H9 (cell line): ENCODE measurements at regions not wholly inside any gene's neighbourhood (a gene's known extent, or its start where the extent isn't known, plus 50 kb on each side); places are given as distances from the start of the nearest gene placed in this dataset.

Experiments
- DNase-seq: peaks from one replicate; pipeline ENCODE4 v3.0.0-alpha.2; 2017
- H2AFZ ChIP-seq: one replicate; pipeline ENCODE4 v1.6.1; 2013; ENCODE audit warnings: mild to moderate bottlenecking, low read length, control low read depth, moderate library complexity
- H2AK5ac ChIP-seq: 2 replicates; pipeline ENCODE4 v1.6.1; 2013; ENCODE audit warnings: low read length, control low read depth, mixed read lengths; ENCODE audit not compliant: insufficient read length
- H2BK120ac ChIP-seq: one replicate; pipeline ENCODE4 v1.6.1; 2013; ENCODE audit warnings: low read depth, mild to moderate bottlenecking, low read length, control low read depth, inconsistent platforms; ENCODE audit not compliant: poor library complexity, severe bottlenecking
- H2BK12ac ChIP-seq: 2 replicates; pipeline ENCODE4 v1.6.1; 2013; ENCODE audit warnings: low read length, control low read depth, mixed read lengths, low read depth; ENCODE audit not compliant: insufficient read length
- H2BK15ac ChIP-seq: 2 replicates; pipeline ENCODE4 v1.6.1; 2013; ENCODE audit warnings: low read depth, low read length, control low read depth
- H2BK20ac ChIP-seq: one replicate; pipeline ENCODE4 v1.6.1; 2013; ENCODE audit warnings: low read depth, mild to moderate bottlenecking, low read length, control low read depth, inconsistent platforms; ENCODE audit not compliant: poor library complexity, severe bottlenecking
- H2BK5ac ChIP-seq: 2 replicates; pipeline ENCODE4 v1.6.1; 2013; ENCODE audit warnings: low read length, control low read depth, mixed read lengths; ENCODE audit not compliant: insufficient read length
- H3K14ac ChIP-seq: 2 replicates; pipeline ENCODE4 v1.6.1; 2013; ENCODE audit warnings: low read length, control low read depth; ENCODE audit not compliant: insufficient read depth
- H3K18ac ChIP-seq: 2 replicates; pipeline ENCODE4 v1.6.1; 2013; ENCODE audit warnings: low read depth, mild to moderate bottlenecking, mixed read lengths, low read length, control low read depth; ENCODE audit not compliant: insufficient read length
- H3K23ac ChIP-seq: 2 replicates; pipeline ENCODE4 v1.6.1; 2013; ENCODE audit warnings: low read length, control low read depth, mixed read lengths, low read depth; ENCODE audit not compliant: insufficient read length
- H3K23me2 ChIP-seq: 2 replicates; pipeline ENCODE4 v1.6.1; 2013; ENCODE audit warnings: low read depth, mild to moderate bottlenecking, mixed read lengths, low read length, control low read depth; ENCODE audit not compliant: insufficient read length, poor library complexity, severe bottlenecking
- H3K27ac ChIP-seq: 2 replicates; pipeline ENCODE4 v1.5.1; 2013; ENCODE audit warnings: low read length, control low read depth, mixed read lengths, low read depth; ENCODE audit not compliant: insufficient read length
- H3K27me3 ChIP-seq: 2 replicates; pipeline ENCODE4 v1.6.1; 2013; ENCODE audit warnings: low read length, control low read depth, inconsistent platforms; ENCODE audit not compliant: insufficient read depth
- H3K4ac ChIP-seq: 2 replicates; pipeline ENCODE4 v1.6.1; 2013; ENCODE audit warnings: low read depth, mild to moderate bottlenecking, control low read depth, inconsistent platforms, low read length, moderate library complexity
- H3K4me1 ChIP-seq: 2 replicates; pipeline ENCODE4 v1.6.1; 2013; ENCODE audit warnings: low read length, control low read depth, inconsistent platforms; ENCODE audit not compliant: insufficient read depth
- H3K4me2 ChIP-seq: 2 replicates; pipeline ENCODE4 v1.6.1; 2013; ENCODE audit warnings: low read length, control low read depth, mixed read lengths; ENCODE audit not compliant: insufficient read length, insufficient read depth
- H3K56ac ChIP-seq: 2 replicates; pipeline ENCODE4 v1.6.1; 2013; ENCODE audit warnings: low read depth, mild to moderate bottlenecking, mixed read lengths, low read length, control low read depth; ENCODE audit not compliant: insufficient read length
- H3K79me1 ChIP-seq: 2 replicates; pipeline ENCODE4 v1.6.1; 2013; ENCODE audit warnings: low read depth, mild to moderate bottlenecking, moderate library complexity, low read length, control low read depth, inconsistent platforms; ENCODE audit not compliant: insufficient read depth, poor library complexity, severe bottlenecking
- H3K79me2 ChIP-seq: 2 replicates; pipeline ENCODE4 v1.6.1; 2013; ENCODE audit warnings: low read length, control low read depth, inconsistent platforms; ENCODE audit not compliant: insufficient read depth
- H3K9ac ChIP-seq: 2 replicates; pipeline ENCODE4 v1.6.1; 2013; ENCODE audit warnings: low read length, control low read depth, mixed read lengths; ENCODE audit not compliant: insufficient read length; ENCODE audit errors: extremely low read depth
- H3K9me3 ChIP-seq: one replicate; pipeline ENCODE4 v1.6.1; 2013; ENCODE audit warnings: low read depth, low read length, inconsistent platforms; ENCODE audit not compliant: control insufficient read depth
- H3T11ph ChIP-seq: one replicate; pipeline ENCODE4 v1.6.1; 2013; ENCODE audit warnings: mild to moderate bottlenecking, low read length, control low read depth, inconsistent platforms
- H4K20me1 ChIP-seq: one replicate; pipeline ENCODE4 v1.6.1; 2013; ENCODE audit not compliant: control insufficient read depth, insufficient read length, insufficient read depth
- H4K5ac ChIP-seq: 2 replicates; pipeline ENCODE4 v1.6.1; 2013; ENCODE audit warnings: low read depth, mild to moderate bottlenecking, mixed read lengths, low read length, control low read depth; ENCODE audit not compliant: insufficient read length
- H4K8ac ChIP-seq: replicated peaks from 2 replicates; pipeline ENCODE4 v1.6.1; 2013; ENCODE audit warnings: low read length, control low read depth, mixed read lengths, low read depth; ENCODE audit not compliant: insufficient read length
- H4K91ac ChIP-seq: 2 replicates; pipeline ENCODE4 v1.6.1; 2013; ENCODE audit warnings: low read depth, mild to moderate bottlenecking, moderate library complexity, mixed read lengths, low read length, control low read depth; ENCODE audit not compliant: insufficient read length
- H3K27ac Mint-ChIP-seq, 3 experiments: 2 replicates in 2 of 3; 3 replicates in 1 of 3; pipeline ENCODE4 v1.8.0; 2020 to 2021; ENCODE audit warnings: mixed read lengths in 3 of 3, mild to moderate bottlenecking in 1 of 3, moderate library complexity in 1 of 3
- H3K27me3 Mint-ChIP-seq: 2 replicates; pipeline ENCODE4 v1.8.0; 2021; ENCODE audit warnings: low read depth, mild to moderate bottlenecking, moderate library complexity, mixed read lengths
- H3K36me3 Mint-ChIP-seq, 3 experiments: 2 replicates in 2 of 3; 3 replicates in 1 of 3; pipeline ENCODE4 v1.8.0; 2020 to 2021; ENCODE audit warnings: low read depth in 3 of 3, mixed read lengths in 3 of 3; ENCODE audit not compliant: insufficient read depth in 1 of 3
- H3K4me1 Mint-ChIP-seq, 2 experiments: 2 replicates each; pipeline ENCODE4 v1.8.0; 2020; ENCODE audit warnings: mixed read lengths in 2 of 2
- H3K4me3 Mint-ChIP-seq, 2 experiments: 2 replicates in 1 of 2; 3 replicates in 1 of 2; pipeline ENCODE4 v1.8.0; 2020 to 2021; ENCODE audit warnings: mild to moderate bottlenecking in 2 of 2, mixed read lengths in 2 of 2, moderate library complexity in 1 of 2
- H3K9me3 Mint-ChIP-seq, 2 experiments: 2 replicates in 1 of 2; 3 replicates in 1 of 2; pipeline ENCODE4 v1.8.0; 2020; ENCODE audit warnings: mild to moderate bottlenecking in 2 of 2, mixed read lengths in 2 of 2, moderate library complexity in 1 of 2
- CTCF ChIP-seq: fragments of 200-600 bp; sonication (generic); conservative IDR thresholded peaks from 3 replicates; pipeline ENCODE4 v1.8.0; 2021; ENCODE audit warnings: antibody characterized with exemption, mild to moderate bottlenecking
- WGBS: extraction: QIAGEN DNeasy Blood & Tissue Kit; methylation state at CpG from one replicate; pipeline ENCODE4 v1.1.7; 2013; ENCODE audit warnings: missing lambda C conversion rate, low lambda C conversion rate, mixed read lengths; ENCODE audit not compliant: insufficient read length; ENCODE audit errors: extremely low coverage; 5-methylcytosine and 5-hydroxymethylcytosine counted together

GRCh38 chr10:78290131-78290750 lies 256.6 kb downstream of the RPS24 start:
- no peak overlapping the region for H3T11ph ChIP-seq
- no peak overlapping the region for H3K23ac ChIP-seq
- DNase-seq: peak; percentile 45
- WGBS: no CpG with 5 or more reads among the region's 11 CpGs
- Mint-ChIP-seq H3K27me3 (peaks cover 6% of the 10 kb centered on the region), H3K27ac (no peak overlapping the region), H3K4me3 (no peak overlapping the region), H3K36me3 (no peaks in the 10 kb centered on the region), H3K4me1 (peaks cover 29 to 45% of the 10 kb centered on the region in 2 experiments), H3K9me3 (no peaks in the 10 kb centered on the region)
- no peak overlapping the region for H3K4me2 ChIP-seq
- H3K14ac ChIP-seq: no peak overlapping the region
- H2BK15ac ChIP-seq: no peak overlapping the region
- no peaks in the 10 kb centered on the region for H4K20me1 ChIP-seq
- no peak overlapping the region for H2BK120ac ChIP-seq
- no peak overlapping the region for H2BK5ac ChIP-seq
- no peak overlapping the region for H4K5ac ChIP-seq
- no peak overlapping the region for H3K4ac ChIP-seq
- no peaks in the 10 kb centered on the region for H3K27me3 ChIP-seq
- no peak overlapping the region for H2BK12ac ChIP-seq
- no peaks in the 10 kb centered on the region for H3K79me1 ChIP-seq
- no peak overlapping the region for H3K27ac ChIP-seq
- H2BK20ac ChIP-seq: no peak overlapping the region
- no peak overlapping the region for H3K9ac ChIP-seq
- H3K56ac ChIP-seq: no peak overlapping the region
- H3K4me1 ChIP-seq: peaks cover 5% of the 10 kb centered on the region; the same call in 1 of the 2 replicates
- TF ChIP-seq CTCF: peak; percentile 34; the same call in 2 of the 3 replicates
- no peak overlapping the region for H3K18ac ChIP-seq
- H3K23me2 ChIP-seq: peaks cover 3% of the 10 kb centered on the region
- no peak overlapping the region for H4K8ac ChIP-seq
- no peak overlapping the region for H2AK5ac ChIP-seq
- no peak overlapping the region for H4K91ac ChIP-seq
- no peak overlapping the region for H2AFZ ChIP-seq
- no peaks in the 10 kb centered on the region for H3K79me2 ChIP-seq
- no peaks in the 10 kb centered on the region for H3K9me3 ChIP-seq
